ENCODE measurements at regions not wholly inside any gene's neighbourhood (a gene's known extent, or its start where the extent isn't known, plus 50 kb on each side); places are given as distances from the start of the nearest gene placed in this dataset.

DNA sequence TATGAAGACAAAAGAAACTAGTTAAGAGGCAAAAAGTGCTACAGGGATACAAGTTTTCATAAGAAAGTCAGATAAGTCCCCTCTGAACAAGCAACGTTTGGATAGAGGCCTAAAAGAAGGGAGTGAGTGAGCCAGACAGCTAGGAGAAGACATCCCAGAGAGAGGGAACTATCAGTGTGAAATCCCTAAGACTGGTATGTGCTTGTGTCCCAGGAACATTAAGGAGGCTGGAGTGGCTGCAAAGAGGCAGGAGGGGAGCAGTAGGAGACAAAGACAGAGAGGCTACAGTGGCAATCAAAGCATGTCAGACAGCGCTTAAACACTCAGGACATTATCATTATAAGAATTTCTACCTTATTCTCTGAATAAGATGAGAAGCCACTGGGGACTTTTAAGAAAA is 139.1 kb upstream of the STK32A start:
- TF ChIP-seq, protein P1, sequence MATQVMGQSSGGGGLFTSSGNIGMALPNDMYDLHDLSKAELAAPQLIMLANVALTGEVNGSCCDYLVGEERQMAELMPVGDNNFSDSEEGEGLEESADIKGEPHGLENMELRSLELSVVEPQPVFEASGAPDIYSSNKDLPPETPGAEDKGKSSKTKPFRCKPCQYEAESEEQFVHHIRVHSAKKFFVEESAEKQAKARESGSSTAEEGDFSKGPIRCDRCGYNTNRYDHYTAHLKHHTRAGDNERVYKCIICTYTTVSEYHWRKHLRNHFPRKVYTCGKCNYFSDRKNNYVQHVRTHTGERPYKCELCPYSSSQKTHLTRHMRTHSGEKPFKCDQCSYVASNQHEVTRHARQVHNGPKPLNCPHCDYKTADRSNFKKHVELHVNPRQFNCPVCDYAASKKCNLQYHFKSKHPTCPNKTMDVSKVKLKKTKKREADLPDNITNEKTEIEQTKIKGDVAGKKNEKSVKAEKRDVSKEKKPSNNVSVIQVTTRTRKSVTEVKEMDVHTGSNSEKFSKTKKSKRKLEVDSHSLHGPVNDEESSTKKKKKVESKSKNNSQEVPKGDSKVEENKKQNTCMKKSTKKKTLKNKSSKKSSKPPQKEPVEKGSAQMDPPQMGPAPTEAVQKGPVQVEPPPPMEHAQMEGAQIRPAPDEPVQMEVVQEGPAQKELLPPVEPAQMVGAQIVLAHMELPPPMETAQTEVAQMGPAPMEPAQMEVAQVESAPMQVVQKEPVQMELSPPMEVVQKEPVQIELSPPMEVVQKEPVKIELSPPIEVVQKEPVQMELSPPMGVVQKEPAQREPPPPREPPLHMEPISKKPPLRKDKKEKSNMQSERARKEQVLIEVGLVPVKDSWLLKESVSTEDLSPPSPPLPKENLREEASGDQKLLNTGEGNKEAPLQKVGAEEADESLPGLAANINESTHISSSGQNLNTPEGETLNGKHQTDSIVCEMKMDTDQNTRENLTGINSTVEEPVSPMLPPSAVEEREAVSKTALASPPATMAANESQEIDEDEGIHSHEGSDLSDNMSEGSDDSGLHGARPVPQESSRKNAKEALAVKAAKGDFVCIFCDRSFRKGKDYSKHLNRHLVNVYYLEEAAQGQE (IDR thresholded peaks at IDR 0.05; ENCODE audit: insufficient read depth in 1 of 2, low read depth in 2 of 2, low read length in 2 of 2), result no peak
- TF ChIP-seq POLR2AphosphoS5 (IDR thresholded peaks at IDR 0.05; ENCODE audit: low read depth, low read length), result no peak
- TF ChIP-seq SIN3A (IDR thresholded peaks at IDR 0.05; ENCODE audit: borderline replicate concordance, insufficient read depth, low read length), result no peak
- TF ChIP-seq TAF1 (IDR thresholded peaks at IDR 0.05; ENCODE audit: borderline replicate concordance, insufficient read depth, low read length), result no peak

Measured in PFSK-1 (cell line).